PC-3 (cell line): ENCODE measurements at regions not wholly inside any gene's neighbourhood (a gene's known extent, or its start where the extent isn't known, plus 50 kb on each side); places are given as distances from the start of the nearest gene placed in this dataset.

Source experiments
- ATAC-seq: fragments of 200-7000 bp; cut with Tn5 transposase; 2 replicates; pipeline ENCODE4 v1.9.1; 2020; ENCODE audit warnings: mild to moderate bottlenecking, moderate library complexity
- BruUV-seq: library from RNA; stranded (reverse); fragments of 400-500 nt; replicated peaks from 2 replicates; lab custom pipeline; 2021; lab: Mats Ljungman, UMichigan
- CTCF ChIA-PET: fragments of 300-600 bp; sonication (Branson Sonifier 250); formaldehyde crosslinking; loops from one replicate; lab custom pipeline; 2022; ENCODE audit warnings: antibody characterized with exemption; lab: Charles Lee
- POLR2A ChIA-PET: fragments of 300-600 bp; sonication (Branson Sonifier 250); formaldehyde crosslinking; loops from one replicate; lab custom pipeline; 2022; ENCODE audit warnings: antibody characterized with exemption; ENCODE audit not compliant: unreplicated experiment; lab: Charles Lee
- DNase-seq: peaks from one replicate; pipeline ENCODE4 v3.0.0-alpha.2; 2015
- H2AFZ ChIP-seq: fragments of 300-600 bp; sonication (generic); 2 replicates; pipeline ENCODE4 v1.6.0; 2016; ENCODE audit warnings: antibody characterized with exemption, low read length
- H3F3A ChIP-seq: fragments of 300-600 bp; sonication (generic); one replicate; pipeline ENCODE4 v1.6.0; 2017; ENCODE audit warnings: antibody characterized with exemption, low read length, control low read depth, mild to moderate bottlenecking; ENCODE audit not compliant: unreplicated experiment
- H3K27ac ChIP-seq: fragments of 300-600 bp; sonication (generic); 2 replicates; pipeline ENCODE4 v1.5.1; 2016; ENCODE audit warnings: mild to moderate bottlenecking, low read length
- H3K27me3 ChIP-seq: fragments of 300-600 bp; sonication (generic); 2 replicates; pipeline ENCODE4 v1.6.1; 2016; ENCODE audit warnings: low read length, mixed read lengths
- H3K36me3 ChIP-seq: fragments of 300-600 bp; sonication (generic); 2 replicates; pipeline ENCODE4 v1.6.1; 2016; ENCODE audit warnings: low read depth, mixed run types, low read length, mixed read lengths
- H3K4me1 ChIP-seq: fragments of 300-600 bp; sonication (generic); 2 replicates; pipeline ENCODE4 v1.5.1; 2016; ENCODE audit warnings: low read length; ENCODE audit not compliant: insufficient read depth
- H3K4me2 ChIP-seq: fragments of 300-600 bp; sonication (generic); 2 replicates; pipeline ENCODE4 v1.6.0; 2016; ENCODE audit warnings: low read length
- H3K4me3 ChIP-seq: fragments of 300-600 bp; sonication (generic); 2 replicates; pipeline ENCODE4 v1.5.1; 2016; ENCODE audit warnings: mild to moderate bottlenecking, low read length, mixed read lengths
- H3K79me2 ChIP-seq: fragments of 300-600 bp; sonication (generic); 2 replicates; pipeline ENCODE4 v1.6.1; 2017; ENCODE audit warnings: low read length, mixed read lengths
- H3K9ac ChIP-seq: fragments of 300-600 bp; sonication (generic); 2 replicates; pipeline ENCODE4 v1.6.0; 2016; ENCODE audit warnings: mild to moderate bottlenecking, low read length
- H3K9me2 ChIP-seq: fragments of 300-600 bp; sonication (generic); replicated peaks from 2 replicates; pipeline ENCODE4 v1.6.1; 2016; ENCODE audit warnings: mixed run types, low read length, mixed read lengths
- H3K9me3 ChIP-seq: fragments of 300-600 bp; sonication (generic); 2 replicates; pipeline ENCODE4 v1.6.1; 2016; ENCODE audit warnings: low read length, mixed read lengths
- H4K20me1 ChIP-seq: fragments of 300-600 bp; sonication (generic); 2 replicates; pipeline ENCODE4 v1.6.1; 2016; ENCODE audit warnings: low read length, mixed read lengths
- EZH2 ChIP-seq: fragments of 300-600 bp; sonication (generic); IDR thresholded peaks from one replicate; pipeline ENCODE4 v1.6.1; 2017; ENCODE audit warnings: antibody characterized with exemption, mild to moderate bottlenecking, low read length; ENCODE audit not compliant: unreplicated experiment
- EZH2phosphoT487 ChIP-seq: fragments of 300-600 bp; sonication (generic); IDR thresholded peaks from 2 replicates; pipeline ENCODE4 v1.6.1; 2018; ENCODE audit warnings: mild to moderate bottlenecking, antibody characterized with exemption, low read length, borderline replicate concordance
- intact Hi-C: fragments of 100-400 bp; cut with micrococcal nuclease; formaldehyde crosslinking; loops from 2 replicates; pipeline ENCODE4 v1.9.0; 2023
- TF ChIP-seq, protein P1 (sequence below): fragments of 300-600 bp; sonication (generic); conservative IDR thresholded peaks from 2 replicates; pipeline ENCODE4 v1.5.1; 2017; ENCODE audit warnings: antibody characterized with exemption, low read depth, mild to moderate bottlenecking, low read length

DNA sequence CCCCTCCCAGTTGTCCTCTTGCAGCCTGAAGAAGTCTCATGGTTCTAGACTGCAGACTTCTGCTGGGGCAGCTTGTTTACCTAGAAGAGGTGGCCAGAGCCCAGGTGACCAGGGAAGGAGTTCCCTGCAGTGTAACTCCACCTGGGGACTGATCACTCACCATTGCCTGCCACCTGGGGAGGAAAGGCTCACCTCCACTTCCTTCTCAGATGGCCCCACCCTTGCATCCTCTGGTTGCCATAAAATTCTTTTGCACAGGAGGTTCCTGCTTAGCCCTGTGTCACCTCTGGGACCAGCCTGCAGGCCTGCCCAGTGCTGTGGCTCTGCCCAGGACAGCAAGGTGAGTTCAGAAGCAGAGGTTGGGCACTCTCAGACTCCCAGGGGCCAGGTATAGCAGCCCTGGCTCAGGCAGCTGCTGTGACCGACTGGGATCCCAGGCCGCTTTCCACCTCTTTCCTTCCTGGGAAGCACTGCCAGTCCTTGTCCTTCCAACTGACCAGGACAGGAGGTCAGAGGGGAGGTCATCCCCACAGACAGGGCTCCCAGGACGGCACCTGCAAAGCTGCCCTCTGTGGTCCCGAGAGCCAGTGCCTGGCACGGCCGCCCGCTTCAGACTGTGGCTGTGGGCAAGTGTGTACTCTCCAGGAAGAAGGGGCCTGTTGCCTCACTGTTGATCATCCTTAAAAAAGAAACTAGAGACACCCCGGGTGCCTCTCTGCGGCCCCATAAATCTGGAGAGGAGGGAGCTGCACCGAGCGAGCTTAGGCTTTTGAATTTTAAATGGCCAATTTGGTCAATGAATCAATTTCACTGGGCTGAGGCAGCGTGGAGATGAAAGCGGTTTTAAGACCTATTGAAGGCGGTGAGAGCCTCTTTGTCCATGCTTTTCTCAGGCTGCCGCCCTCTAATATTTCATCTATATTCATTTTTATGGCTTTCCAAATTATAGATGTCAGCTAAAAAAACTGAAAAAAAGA is 79.5 kb upstream of the C14orf180 start:
- Histone ChIP-seq H3K9ac (no peak overlapping the region), H3K27me3 (peaks cover 63% of the 10 kb centered on the region), H3K4me3 (no peak overlapping the region), H3K9me2 (no peaks in the 10 kb centered on the region), H4K20me1 (no peaks in the 10 kb centered on the region), H3F3A (no peaks in the 10 kb centered on the region), H3K4me2 (no peak overlapping the region), H2AFZ (no peak overlapping the region), H3K79me2 (no peaks in the 10 kb centered on the region), H3K4me1 (no peaks in the 10 kb centered on the region), H3K36me3 (no peaks in the 10 kb centered on the region), H3K9me3 (no peaks in the 10 kb centered on the region), H3K27ac (no peak overlapping the region)
- DNase-seq (no peak), ATAC-seq (no peak)
- BruUV-seq: no TSS peak
- CTCF ChIA-PET: no interaction called here
- TF ChIP-seq EZH2phosphoT487 (no peak), EZH2 (no peak)
- TF ChIP-seq, protein P1, sequence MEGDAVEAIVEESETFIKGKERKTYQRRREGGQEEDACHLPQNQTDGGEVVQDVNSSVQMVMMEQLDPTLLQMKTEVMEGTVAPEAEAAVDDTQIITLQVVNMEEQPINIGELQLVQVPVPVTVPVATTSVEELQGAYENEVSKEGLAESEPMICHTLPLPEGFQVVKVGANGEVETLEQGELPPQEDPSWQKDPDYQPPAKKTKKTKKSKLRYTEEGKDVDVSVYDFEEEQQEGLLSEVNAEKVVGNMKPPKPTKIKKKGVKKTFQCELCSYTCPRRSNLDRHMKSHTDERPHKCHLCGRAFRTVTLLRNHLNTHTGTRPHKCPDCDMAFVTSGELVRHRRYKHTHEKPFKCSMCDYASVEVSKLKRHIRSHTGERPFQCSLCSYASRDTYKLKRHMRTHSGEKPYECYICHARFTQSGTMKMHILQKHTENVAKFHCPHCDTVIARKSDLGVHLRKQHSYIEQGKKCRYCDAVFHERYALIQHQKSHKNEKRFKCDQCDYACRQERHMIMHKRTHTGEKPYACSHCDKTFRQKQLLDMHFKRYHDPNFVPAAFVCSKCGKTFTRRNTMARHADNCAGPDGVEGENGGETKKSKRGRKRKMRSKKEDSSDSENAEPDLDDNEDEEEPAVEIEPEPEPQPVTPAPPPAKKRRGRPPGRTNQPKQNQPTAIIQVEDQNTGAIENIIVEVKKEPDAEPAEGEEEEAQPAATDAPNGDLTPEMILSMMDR: no peak
- POLR2A ChIA-PET: no interaction called here
- intact Hi-C loops: no loop called here

DNA sequence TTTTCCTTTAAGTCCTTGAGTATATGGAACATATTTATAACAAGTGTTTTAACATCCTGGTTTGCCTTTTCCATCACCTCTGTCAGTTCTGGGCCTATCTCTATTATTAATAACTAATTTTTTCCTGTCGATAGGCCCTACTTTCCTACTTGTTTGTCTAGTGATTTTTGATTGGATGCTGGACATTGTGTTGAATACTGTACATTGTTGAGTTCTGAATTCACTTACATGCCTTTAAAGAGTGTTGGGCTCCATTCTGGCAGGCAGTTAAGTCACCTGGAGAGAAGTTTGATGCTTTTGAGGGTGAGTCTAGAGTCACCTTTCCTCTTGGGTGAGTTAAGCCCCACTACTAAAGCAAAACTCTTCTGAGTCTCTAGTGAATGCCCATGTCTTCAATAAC is 77.5 kb upstream of the C14orf180 start:
- Histone ChIP-seq H3K4me2 (no peak overlapping the region), H3K27me3 (peaks cover 68% of the 10 kb centered on the region), H3K4me3 (no peak overlapping the region), H2AFZ (no peak overlapping the region), H3K36me3 (no peaks in the 10 kb centered on the region), H3K9ac (no peak overlapping the region), H4K20me1 (no peaks in the 10 kb centered on the region), H3K9me3 (no peaks in the 10 kb centered on the region), H3K4me1 (no peaks in the 10 kb centered on the region), H3K27ac (no peak overlapping the region), H3K9me2 (no peaks in the 10 kb centered on the region), H3F3A (no peaks in the 10 kb centered on the region), H3K79me2 (no peaks in the 10 kb centered on the region)
- TF ChIP-seq EZH2phosphoT487 (no peak), EZH2 (no peak)
- TF ChIP-seq, protein P1: no peak
- intact Hi-C loops: no loop called here
- DNase-seq (no peak), ATAC-seq (no peak)
- no TSS peak for BruUV-seq
- CTCF ChIA-PET: no interaction called here
- POLR2A ChIA-PET: no interaction called here

DNA sequence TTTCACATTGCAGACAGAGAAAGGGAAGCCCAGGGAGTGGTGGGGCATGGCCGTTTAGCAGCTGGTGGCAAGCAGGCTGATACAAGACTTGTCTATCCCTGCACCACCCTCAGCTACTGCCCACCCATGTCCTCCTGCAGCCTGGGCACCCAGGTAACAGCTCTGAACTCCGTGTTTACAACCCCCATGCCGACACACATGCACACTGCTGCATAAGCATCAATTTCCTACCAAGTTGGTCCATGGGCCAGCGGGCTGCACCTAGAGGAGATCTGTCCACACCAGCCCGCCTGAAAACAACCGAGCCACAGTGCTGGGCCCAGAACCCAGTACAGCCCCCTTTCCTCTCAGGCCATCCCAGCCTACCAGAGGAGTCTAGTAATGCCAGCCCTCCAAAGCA is 75.9 kb upstream of the C14orf180 start:
- Histone ChIP-seq H3K27me3 (peaks cover 74% of the 10 kb centered on the region), H2AFZ (no peak overlapping the region), H3K9me2 (no peaks in the 10 kb centered on the region), H3K36me3 (peaks cover 3% of the 10 kb centered on the region; the same call in 1 of the 2 replicates), H3K79me2 (no peaks in the 10 kb centered on the region), H3K9ac (no peak overlapping the region), H4K20me1 (no peaks in the 10 kb centered on the region), H3K4me2 (no peak overlapping the region), H3K27ac (no peak overlapping the region), H3K4me3 (no peak overlapping the region), H3K9me3 (no peaks in the 10 kb centered on the region), H3K4me1 (no peaks in the 10 kb centered on the region), H3F3A (no peaks in the 10 kb centered on the region)
- ChIA-PET CTCF (no interaction called here), POLR2A (no interaction called here)
- TF ChIP-seq, protein P1: no peak
- TF ChIP-seq EZH2phosphoT487: no peak
- no TSS peak for BruUV-seq
- DNase-seq (no peak), ATAC-seq (no peak)
- intact Hi-C loops: no loop called here
